Smooth muscle cell (in vitro differentiated cells): ENCODE measurements at regions not wholly inside any gene's neighbourhood (a gene's known extent, or its start where the extent isn't known, plus 50 kb on each side); places are given as distances from the start of the nearest gene placed in this dataset.
"Not testable (repeated sequence)": the region's sequence is repeated elsewhere in the genome, so short reads cannot be mapped to it uniquely, and the experiment has no call there.

Experiments used
- DNase-seq: peaks from one replicate; lab custom pipeline; 2025; ENCODE audit not compliant: unreplicated experiment; lab: John Stamatoyannopoulos, UW
- H2AFZ ChIP-seq: fragments of 200-600 bp; sonication (generic); 2 replicates; pipeline ENCODE4 v1.6.0; 2016; ENCODE audit warnings: antibody characterized with exemption, low read depth, mild to moderate bottlenecking
- H3F3A ChIP-seq: fragments of 200-600 bp; sonication (generic); 2 replicates; pipeline ENCODE4 v1.6.0; 2017; ENCODE audit warnings: antibody characterized with exemption, low read depth
- H3K27ac ChIP-seq: fragments of 200-600 bp; sonication (generic); 2 replicates; pipeline ENCODE4 v1.5.1; 2016; ENCODE audit warnings: low read depth, mild to moderate bottlenecking
- H3K27me3 ChIP-seq: fragments of 200-600 bp; sonication (generic); 2 replicates; pipeline ENCODE4 v1.6.1; 2016; ENCODE audit warnings: low read depth, mild to moderate bottlenecking
- H3K36me3 ChIP-seq: fragments of 200-600 bp; sonication (generic); 2 replicates; pipeline ENCODE4 v1.5.1; 2016; ENCODE audit warnings: low read depth
- H3K4me1 ChIP-seq: fragments of 200-600 bp; sonication (generic); 2 replicates; pipeline ENCODE4 v1.5.1; 2016; ENCODE audit warnings: low read depth
- H3K4me2 ChIP-seq: fragments of 200-600 bp; sonication (generic); 2 replicates; pipeline ENCODE4 v1.6.0; 2016; ENCODE audit warnings: mild to moderate bottlenecking
- H3K4me3 ChIP-seq: fragments of 200-600 bp; sonication (generic); 2 replicates; pipeline ENCODE4 v1.5.1; 2016; ENCODE audit warnings: mild to moderate bottlenecking
- H3K79me2 ChIP-seq: fragments of 200-600 bp; sonication (generic); 2 replicates; pipeline ENCODE4 v1.6.0; 2016; ENCODE audit warnings: low read depth, mild to moderate bottlenecking
- H3K9ac ChIP-seq: fragments of 200-600 bp; sonication (generic); 2 replicates; pipeline ENCODE4 v1.6.0; 2016; ENCODE audit warnings: low read depth
- H3K9me3 ChIP-seq: fragments of 200-600 bp; sonication (generic); replicated peaks from 2 replicates; pipeline ENCODE4 v1.5.1; 2016; ENCODE audit warnings: low read depth
- H4K20me1 ChIP-seq: fragments of 200-600 bp; sonication (generic); 2 replicates; pipeline ENCODE4 v1.6.0; 2016; ENCODE audit warnings: low read depth
- WGBS: methylation state at CpG from one replicate; pipeline ENCODE4 v1.1.7; 2016; ENCODE audit warnings: low lambda C conversion rate; 5-methylcytosine and 5-hydroxymethylcytosine counted together
- TF ChIP-seq, protein P1 (sequence below): fragments of 200-600 bp; sonication (generic); IDR thresholded peaks from 2 replicates; pipeline ENCODE4 v1.5.1; 2017; ENCODE audit warnings: borderline replicate concordance, mild to moderate bottlenecking, antibody characterized with exemption; ENCODE audit not compliant: insufficient read depth, poor library complexity, severe bottlenecking

DNA sequence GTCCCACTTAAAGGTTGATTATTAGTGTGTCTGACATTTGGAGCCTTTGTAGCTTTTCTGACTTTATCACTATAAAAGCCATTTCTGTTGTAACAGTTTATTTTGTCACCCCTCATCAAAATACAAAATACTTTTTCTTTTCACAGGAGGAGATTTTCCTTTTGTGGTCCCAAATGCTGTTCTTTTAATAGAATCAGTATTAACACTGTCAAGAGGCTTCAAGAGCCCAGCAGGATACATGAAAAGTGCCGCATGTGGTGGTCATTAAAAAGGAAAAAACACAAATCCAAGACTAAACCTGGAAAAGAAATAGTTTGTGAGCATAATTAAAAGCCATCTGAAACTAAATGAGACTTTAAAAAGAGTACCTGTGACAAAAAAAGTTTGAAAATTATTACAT, 515.7 kb downstream of the DCDC2C start:
- Histone ChIP-seq H3K4me3 (no peak overlapping the region), H3K79me2 (no peaks in the 10 kb centered on the region), H3K36me3 (no peaks in the 10 kb centered on the region), H3K27me3 (no peaks in the 10 kb centered on the region), H3K4me2 (no peak overlapping the region), H3K27ac (no peak overlapping the region), H4K20me1 (no peaks in the 10 kb centered on the region), H3K9ac (no peak overlapping the region), H2AFZ (no peak overlapping the region), H3F3A (no peaks in the 10 kb centered on the region), H3K9me3 (no peaks in the 10 kb centered on the region), H3K4me1 (peaks cover 13% of the 10 kb centered on the region)
- 91% methylated on average over 1 of the region's 1 CpG for WGBS
- DNase-seq = no peak
- TF ChIP-seq, protein P1, sequence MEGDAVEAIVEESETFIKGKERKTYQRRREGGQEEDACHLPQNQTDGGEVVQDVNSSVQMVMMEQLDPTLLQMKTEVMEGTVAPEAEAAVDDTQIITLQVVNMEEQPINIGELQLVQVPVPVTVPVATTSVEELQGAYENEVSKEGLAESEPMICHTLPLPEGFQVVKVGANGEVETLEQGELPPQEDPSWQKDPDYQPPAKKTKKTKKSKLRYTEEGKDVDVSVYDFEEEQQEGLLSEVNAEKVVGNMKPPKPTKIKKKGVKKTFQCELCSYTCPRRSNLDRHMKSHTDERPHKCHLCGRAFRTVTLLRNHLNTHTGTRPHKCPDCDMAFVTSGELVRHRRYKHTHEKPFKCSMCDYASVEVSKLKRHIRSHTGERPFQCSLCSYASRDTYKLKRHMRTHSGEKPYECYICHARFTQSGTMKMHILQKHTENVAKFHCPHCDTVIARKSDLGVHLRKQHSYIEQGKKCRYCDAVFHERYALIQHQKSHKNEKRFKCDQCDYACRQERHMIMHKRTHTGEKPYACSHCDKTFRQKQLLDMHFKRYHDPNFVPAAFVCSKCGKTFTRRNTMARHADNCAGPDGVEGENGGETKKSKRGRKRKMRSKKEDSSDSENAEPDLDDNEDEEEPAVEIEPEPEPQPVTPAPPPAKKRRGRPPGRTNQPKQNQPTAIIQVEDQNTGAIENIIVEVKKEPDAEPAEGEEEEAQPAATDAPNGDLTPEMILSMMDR = no peak

DNA sequence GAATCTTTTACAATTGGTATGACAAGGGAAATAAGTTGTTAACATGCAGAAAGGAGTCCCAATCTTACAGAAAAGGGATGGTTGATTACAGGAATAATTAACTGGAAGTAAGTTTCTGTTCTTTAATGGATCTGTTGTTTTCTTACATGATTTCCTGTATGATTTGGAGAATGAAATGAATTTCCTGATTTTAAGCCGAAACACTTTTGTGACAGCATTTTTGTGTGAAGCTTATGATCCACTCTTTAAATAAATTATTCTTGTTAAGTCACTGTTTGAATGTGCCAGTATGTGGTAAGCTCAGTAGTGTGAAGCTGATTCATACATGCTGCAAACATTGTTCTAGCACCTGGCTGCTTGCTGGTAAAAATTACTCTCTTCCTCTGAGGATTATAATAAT, 516.2 kb downstream of the DCDC2C start:
- Histone ChIP-seq H3F3A (no peaks in the 10 kb centered on the region), H3K9ac (no peak overlapping the region), H3K4me3 (no peak overlapping the region), H3K4me2 (no peak overlapping the region), H3K36me3 (no peaks in the 10 kb centered on the region), H2AFZ (no peak overlapping the region), H4K20me1 (no peaks in the 10 kb centered on the region), H3K9me3 (no peaks in the 10 kb centered on the region), H3K79me2 (no peaks in the 10 kb centered on the region), H3K4me1 (peaks cover 13% of the 10 kb centered on the region), H3K27ac (no peak overlapping the region), H3K27me3 (no peaks in the 10 kb centered on the region)
- no peak for DNase-seq
- 90% methylated on average over 1 of the region's 1 CpG for WGBS
- TF ChIP-seq, protein P1 = no peak

DNA sequence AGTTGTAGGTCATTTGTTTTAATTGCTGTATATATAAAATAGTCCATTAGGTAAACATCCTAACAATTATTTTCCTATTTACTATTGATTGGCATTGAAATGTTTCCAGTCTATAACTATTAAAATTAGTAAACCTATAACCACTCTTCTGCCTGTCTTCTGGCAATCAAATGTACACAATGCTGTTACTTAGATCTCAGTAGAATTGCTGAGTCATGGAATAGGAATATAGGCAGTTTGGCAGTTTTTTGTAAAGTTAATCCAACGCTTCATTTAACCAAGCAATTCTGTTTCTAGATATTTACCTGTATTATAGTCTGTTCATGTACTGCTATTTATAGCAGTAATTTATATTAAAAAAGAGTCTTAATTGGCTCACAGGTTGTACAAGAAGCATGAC, 518.1 kb downstream of the DCDC2C start:
- H3K27ac ChIP-seq = no peak overlapping the region
- no peaks in the 10 kb centered on the region for H3K79me2 ChIP-seq
- H3K4me1 ChIP-seq = peaks cover 13% of the 10 kb centered on the region
- no peaks in the 10 kb centered on the region for H3K27me3 ChIP-seq
- H3K9me3 ChIP-seq = no peaks in the 10 kb centered on the region
- H3K4me3 ChIP-seq = no peak overlapping the region
- WGBS = 93% methylated on average over 1 of the region's 1 CpG
- no peak overlapping the region for H3K4me2 ChIP-seq
- DNase-seq = no peak
- H3F3A ChIP-seq = no peaks in the 10 kb centered on the region
- no peak overlapping the region for H2AFZ ChIP-seq
- TF ChIP-seq, protein P1 = no peak
- no peaks in the 10 kb centered on the region for H4K20me1 ChIP-seq
- no peak overlapping the region for H3K9ac ChIP-seq
- H3K36me3 ChIP-seq = no peaks in the 10 kb centered on the region

DNA sequence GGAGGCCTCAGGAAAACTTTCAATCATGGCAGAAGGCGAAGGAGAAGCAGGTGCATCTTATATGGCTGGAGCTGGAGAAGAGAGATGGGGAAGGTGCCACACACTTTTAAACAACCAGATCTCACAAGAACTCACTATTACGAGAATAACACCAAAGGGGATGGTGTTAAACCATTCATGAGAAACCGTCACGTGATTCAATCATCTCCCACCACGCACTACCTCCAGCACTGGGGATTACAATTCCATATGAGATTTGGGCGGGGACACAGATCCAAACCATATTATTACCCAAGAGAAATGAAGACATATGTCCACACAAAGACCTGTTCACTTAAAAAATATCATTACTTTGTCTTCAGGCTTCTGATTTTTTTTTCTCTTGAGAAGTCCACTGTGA, 518.5 kb downstream of the DCDC2C start:
- Histone ChIP-seq H3K27ac (no peak overlapping the region), H2AFZ (no peak overlapping the region), H3F3A (no peaks in the 10 kb centered on the region), H3K9me3 (no peaks in the 10 kb centered on the region), H3K4me2 (no peak overlapping the region), H3K4me3 (no peak overlapping the region), H4K20me1 (no peaks in the 10 kb centered on the region), H3K9ac (no peak overlapping the region), H3K27me3 (no peaks in the 10 kb centered on the region), H3K36me3 (no peaks in the 10 kb centered on the region), H3K79me2 (no peaks in the 10 kb centered on the region), H3K4me1 (peaks cover 13% of the 10 kb centered on the region)
- WGBS = 91% methylated on average over 6 of the region's 6 CpGs
- no peak for DNase-seq
- TF ChIP-seq, protein P1 = no peak

DNA sequence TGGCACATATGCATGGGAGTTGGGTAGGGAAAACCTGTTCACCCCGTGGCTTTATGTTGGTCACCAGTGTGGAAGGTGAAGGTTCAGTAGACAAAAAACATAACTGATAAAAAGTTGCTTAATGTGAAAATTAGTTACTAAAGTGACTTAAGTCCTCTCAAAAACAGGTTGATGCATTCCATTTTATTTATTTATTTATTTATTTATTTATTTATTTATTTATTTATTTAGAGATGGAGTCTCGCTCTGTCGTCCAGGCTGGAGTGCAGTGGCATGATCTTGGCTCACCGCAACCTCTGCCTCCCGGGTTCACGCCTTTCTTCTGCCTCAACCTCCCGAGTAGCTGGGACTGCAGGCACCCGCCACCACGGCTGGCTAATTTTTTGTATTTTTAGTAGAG, 541.0 kb downstream of the DCDC2C start:
- not testable (repeated sequence) for H3F3A ChIP-seq, H3K9ac ChIP-seq, H3K36me3 ChIP-seq, H3K4me2 ChIP-seq, H3K27me3 ChIP-seq, H3K4me1 ChIP-seq, H2AFZ ChIP-seq, H3K4me3 ChIP-seq, H3K79me2 ChIP-seq, H4K20me1 ChIP-seq, H3K27ac ChIP-seq, DNase-seq, H3K9me3 ChIP-seq
- 94% methylated on average over 9 of the region's 9 CpGs for WGBS
